ENCODE measurements at regions not wholly inside any gene's neighbourhood (a gene's known extent, or its start where the extent isn't known, plus 50 kb on each side); places are given as distances from the start of the nearest gene placed in this dataset.

- TF ChIP-seq, protein P1, sequence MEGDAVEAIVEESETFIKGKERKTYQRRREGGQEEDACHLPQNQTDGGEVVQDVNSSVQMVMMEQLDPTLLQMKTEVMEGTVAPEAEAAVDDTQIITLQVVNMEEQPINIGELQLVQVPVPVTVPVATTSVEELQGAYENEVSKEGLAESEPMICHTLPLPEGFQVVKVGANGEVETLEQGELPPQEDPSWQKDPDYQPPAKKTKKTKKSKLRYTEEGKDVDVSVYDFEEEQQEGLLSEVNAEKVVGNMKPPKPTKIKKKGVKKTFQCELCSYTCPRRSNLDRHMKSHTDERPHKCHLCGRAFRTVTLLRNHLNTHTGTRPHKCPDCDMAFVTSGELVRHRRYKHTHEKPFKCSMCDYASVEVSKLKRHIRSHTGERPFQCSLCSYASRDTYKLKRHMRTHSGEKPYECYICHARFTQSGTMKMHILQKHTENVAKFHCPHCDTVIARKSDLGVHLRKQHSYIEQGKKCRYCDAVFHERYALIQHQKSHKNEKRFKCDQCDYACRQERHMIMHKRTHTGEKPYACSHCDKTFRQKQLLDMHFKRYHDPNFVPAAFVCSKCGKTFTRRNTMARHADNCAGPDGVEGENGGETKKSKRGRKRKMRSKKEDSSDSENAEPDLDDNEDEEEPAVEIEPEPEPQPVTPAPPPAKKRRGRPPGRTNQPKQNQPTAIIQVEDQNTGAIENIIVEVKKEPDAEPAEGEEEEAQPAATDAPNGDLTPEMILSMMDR (conservative IDR thresholded peaks at IDR 0.05): no peak
- no peak for TF ChIP-seq EZH2 (IDR thresholded peaks at IDR 0.05; ENCODE audit: low read depth)
These were observed 205.4 kb upstream of the RPS6KA3 start for GRCh38 chrX:20472148-20472547.

Data from PC-9 (cell line).